ENCODE measurements at regions not wholly inside any gene's neighbourhood (a gene's known extent, or its start where the extent isn't known, plus 50 kb on each side); places are given as distances from the start of the nearest gene placed in this dataset.
A peak's percentile ranks its signal among the peaks of the same experiment; 100 is the strongest.

GRCh38 chr11:129291546-129291945 is 84.1 kb upstream of the BARX2 start:
- no peak for DNase-seq

GRCh38 chr11:129290966-129291365 is 84.7 kb upstream of the BARX2 start:
- no peak for DNase-seq

- no peak for DNase-seq
These were observed 86.2 kb upstream of the BARX2 start for GRCh38 chr11:129289350-129290040.

- DNase-seq = no peak
These were observed 87.7 kb upstream of the BARX2 start for GRCh38 chr11:129287920-129288319.

- DNase-seq = no peak
These were observed 88.8 kb upstream of the BARX2 start for GRCh38 chr11:129286813-129287212.

GRCh38 chr11:129285402-129285786 is 90.3 kb upstream of the BARX2 start:
- DNase-seq = no peak

- DNase-seq = no peak
These were observed 91.0 kb upstream of the ARHGAP32 start for GRCh38 chr11:129283141-129283540.

- DNase-seq = no peak
These were observed 90.5 kb upstream of the ARHGAP32 start for GRCh38 chr11:129282634-129283033.

- no peak for DNase-seq
These were observed 89.6 kb upstream of the ARHGAP32 start for GRCh38 chr11:129281471-129282415.

- no peak for DNase-seq
These were observed 88.1 kb upstream of the ARHGAP32 start for GRCh38 chr11:129280027-129280811.

GRCh38 chr11:129279326-129280026 is 87.4 kb upstream of the ARHGAP32 start:
- peak; percentile 18 to 44 for DNase-seq

GRCh38 chr11:129278586-129279319 is 86.6 kb upstream of the ARHGAP32 start:
- DNase-seq = no peak

- DNase-seq = peak in 1 of 2 experiments; percentile 5
These were observed 85.2 kb upstream of the ARHGAP32 start for GRCh38 chr11:129277198-129277843.

- no peak for DNase-seq
These were observed 83.7 kb upstream of the ARHGAP32 start for GRCh38 chr11:129275828-129276227.

GRCh38 chr11:129273944-129274711 is 82.0 kb upstream of the ARHGAP32 start:
- DNase-seq = no peak

GRCh38 chr11:129273322-129273721 is 81.2 kb upstream of the ARHGAP32 start:
- DNase-seq = no peak

- DNase-seq = no peak
These were observed 78.9 kb upstream of the ARHGAP32 start for GRCh38 chr11:129271030-129271429.

- no peak for DNase-seq
These were observed 78.3 kb upstream of the ARHGAP32 start for GRCh38 chr11:129270446-129270845.

GRCh38 chr11:129268371-129268770 is 76.2 kb upstream of the ARHGAP32 start:
- DNase-seq = no peak

GRCh38 chr11:129267716-129268115 is 75.6 kb upstream of the ARHGAP32 start:
- DNase-seq = no peak

GRCh38 chr11:129266536-129266935 is 74.4 kb upstream of the ARHGAP32 start:
- no peak for DNase-seq
